ENCODE measurements at regions not wholly inside any gene's neighbourhood (a gene's known extent, or its start where the extent isn't known, plus 50 kb on each side); places are given as distances from the start of the nearest gene placed in this dataset.

GRCh38 chr3:177300842-177301241, 103.6 kb upstream of the TBL1XR1 start:
- TF ChIP-seq CTCF (IDR thresholded peaks at IDR 0.05) (no peak), POLR2A (IDR thresholded peaks at IDR 0.05) (no peak)
